Naive thymus-derived CD4-positive, alpha-beta T cell (primary cell): ENCODE measurements at regions not wholly inside any gene's neighbourhood (a gene's known extent, or its start where the extent isn't known, plus 50 kb on each side); places are given as distances from the start of the nearest gene placed in this dataset.

Experiments used
- ATAC-seq: fragments of 150-1000 bp; cut with Tn5 transposase; 2 replicates; pipeline ENCODE4 v1.10.0; 2021; ENCODE audit warnings: mild to moderate bottlenecking, moderate library complexity
- CTCF ChIA-PET: fragments of 350-600 bp; sonication (Branson Sonifier 250); formaldehyde crosslinking; loops from one replicate; lab custom pipeline; 2021; ENCODE audit warnings: antibody characterized with exemption; lab: Charles Lee
- POLR2A ChIA-PET: fragments of 350-600 bp; sonication (Branson Sonifier 250); formaldehyde crosslinking; loops from one replicate; lab custom pipeline; 2021; ENCODE audit warnings: antibody characterized with exemption, inconsistent platforms; lab: Charles Lee
- DNase-seq, 9 donors: peaks; one replicate each; pipeline versions ENCODE4 v3.0.0 to v3.0.0-alpha.2; 2020 to 2022; ENCODE audit warnings: mixed read lengths in 1 of 9
- H3K27ac ChIP-seq: one replicate; pipeline ENCODE4 v1.7.0; 2013; ENCODE audit warnings: mild to moderate bottlenecking, low read depth, low read length, moderate library complexity
- H3K27me3 ChIP-seq, 2 donors: one replicate each; pipeline ENCODE4 v1.7.0; 2013; ENCODE audit warnings: low read length in 2 of 2, mild to moderate bottlenecking in 2 of 2, moderate library complexity in 2 of 2; ENCODE audit not compliant: control insufficient read depth in 2 of 2, insufficient read depth in 2 of 2
- H3K36me3 ChIP-seq, 3 experiments: 1 replicate in 2 of 3; 2 replicates in 1 of 3; pipeline ENCODE4 v1.7.0; 2013; ENCODE audit warnings: low read length in 3 of 3, mild to moderate bottlenecking in 3 of 3, moderate library complexity in 1 of 3; ENCODE audit not compliant: insufficient read depth in 3 of 3, control insufficient read depth in 2 of 3
- H3K4me1 ChIP-seq, 2 donors: one replicate each; pipeline ENCODE4 v1.7.0; 2013; ENCODE audit warnings: low read length in 2 of 2, mild to moderate bottlenecking in 2 of 2, moderate library complexity in 1 of 2; ENCODE audit not compliant: control insufficient read depth in 2 of 2, insufficient read depth in 2 of 2
- H3K4me3 ChIP-seq: 2 replicates; pipeline ENCODE4 v1.7.0; 2013; ENCODE audit warnings: mild to moderate bottlenecking, low read length
- H3K9me3 ChIP-seq, 3 experiments: 1 replicate in 2 of 3; 2 replicates in 1 of 3; pipeline ENCODE4 v1.7.0; 2013; ENCODE audit warnings: low read length in 3 of 3; ENCODE audit not compliant: control insufficient read depth in 2 of 3
- H3K27ac Mint-ChIP-seq, 9 donors: one replicate each; pipeline ENCODE4 v1.8.0; 2020 to 2022; ENCODE audit warnings: mixed read lengths in 9 of 9, mild to moderate bottlenecking in 8 of 9, moderate library complexity in 5 of 9, inconsistent platforms in 2 of 9
- H3K27me3 Mint-ChIP-seq, 5 donors: one replicate each; pipeline ENCODE4 v1.8.0; 2021 to 2022; ENCODE audit warnings: mixed read lengths in 5 of 5, mild to moderate bottlenecking in 1 of 5
- H3K36me3 Mint-ChIP-seq, 5 donors: one replicate each; pipeline ENCODE4 v1.8.0; 2020 to 2022; ENCODE audit warnings: mixed read lengths in 5 of 5, mild to moderate bottlenecking in 3 of 5, inconsistent platforms in 1 of 5
- H3K4me1 Mint-ChIP-seq, 7 donors: one replicate each; pipeline ENCODE4 v1.8.0; 2020 to 2022; ENCODE audit warnings: mixed read lengths in 7 of 7, mild to moderate bottlenecking in 3 of 7, inconsistent platforms in 1 of 7
- H3K4me3 Mint-ChIP-seq, 10 donors: one replicate each; pipeline ENCODE4 v1.8.0; 2020 to 2022; ENCODE audit warnings: mild to moderate bottlenecking in 10 of 10, mixed read lengths in 10 of 10, moderate library complexity in 6 of 10, inconsistent platforms in 2 of 10
- H3K9me3 Mint-ChIP-seq, 11 donors: one replicate each; pipeline ENCODE4 v1.8.0; 2020 to 2022; ENCODE audit warnings: mixed read lengths in 11 of 11, mild to moderate bottlenecking in 4 of 11, inconsistent platforms in 1 of 11, moderate library complexity in 1 of 11
- intact Hi-C, 2 donors: fragments of 100-400 bp; cut with micrococcal nuclease; formaldehyde crosslinking; loops; one replicate each; pipeline ENCODE4 v1.15.1; 2023

DNA sequence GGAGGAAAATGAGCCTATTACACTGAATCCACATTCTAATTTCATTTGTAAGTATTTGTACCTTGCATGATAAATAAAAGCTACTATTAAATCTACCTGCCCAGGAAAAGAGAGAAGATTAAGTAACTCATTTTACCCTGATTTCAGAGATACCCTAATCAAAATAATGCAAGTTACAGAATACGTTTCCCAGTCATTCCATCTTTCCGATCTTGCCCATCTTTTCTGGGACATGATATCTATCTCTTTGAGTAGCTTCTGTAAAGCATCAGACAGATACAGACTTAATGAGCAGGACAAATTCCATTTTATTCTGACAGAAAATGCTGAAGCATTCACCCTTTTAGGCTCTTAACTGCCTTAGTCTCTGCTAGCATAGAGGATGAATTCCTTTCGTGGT, 56.6 kb downstream of the SPRY2 start:
- Mint-ChIP-seq H3K9me3 (peaks cover 0 to 23% (median 4%) of the 10 kb centered on the region in 11 donors), H3K4me1 (no peaks in the 10 kb centered on the region), H3K27ac (no peak overlapping the region), H3K36me3 (peaks cover 0 to 3% (median 0%) of the 10 kb centered on the region in 5 donors), H3K27me3 (peaks cover 0 to 8% (median 4%) of the 10 kb centered on the region in 5 donors), H3K4me3 (no peak overlapping the region)
- POLR2A ChIA-PET, result no interaction called here
- no peak for DNase-seq
- no peak overlapping the region for H3K4me3 ChIP-seq
- no peaks in the 10 kb centered on the region for H3K4me1 ChIP-seq
- CTCF ChIA-PET, result interaction anchor here (0.5 kb wide), 1 partner anchor 17 kb away, joined by 3 read pairs; no protein-coding TSS in a partner anchor
- intact Hi-C loops, result no loop called here
- no peak for ATAC-seq
- H3K27me3 ChIP-seq, result no peaks in the 10 kb centered on the region
- H3K36me3 ChIP-seq, result no peaks in the 10 kb centered on the region
- no peak overlapping the region for H3K27ac ChIP-seq
- H3K9me3 ChIP-seq, result no peaks in the 10 kb centered on the region

DNA sequence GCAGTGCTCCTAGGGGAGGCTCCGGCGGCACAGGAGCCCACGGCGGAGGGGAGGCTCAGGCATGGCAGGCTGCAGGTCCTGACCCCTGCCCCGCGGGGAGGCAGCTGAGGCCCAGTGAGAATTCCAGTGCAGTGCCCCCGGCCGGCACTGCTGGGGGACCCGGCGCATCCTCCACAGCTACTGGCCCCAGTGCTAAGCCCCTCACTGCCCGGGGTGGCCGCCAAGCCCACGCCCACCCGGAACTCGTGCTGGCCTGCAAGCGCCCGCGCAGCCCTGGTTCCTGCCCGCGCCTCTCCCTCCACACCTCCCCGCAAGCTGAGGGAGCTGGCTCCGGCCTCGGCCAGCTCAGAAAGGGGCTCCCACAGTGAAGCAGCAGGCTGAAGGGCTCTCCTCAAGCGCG, 62.2 kb downstream of the SPRY2 start:
- ATAC-seq (no peak), DNase-seq (no peak)
- ChIA-PET POLR2A (no interaction called here), CTCF (no interaction called here)
- Mint-ChIP-seq H3K27ac (no peak overlapping the region), H3K36me3 (peaks cover 0 to 3% (median 0%) of the 10 kb centered on the region in 5 donors), H3K4me1 (no peaks in the 10 kb centered on the region), H3K27me3 (peaks cover 0 to 3% (median 3%) of the 10 kb centered on the region in 5 donors), H3K4me3 (no peak overlapping the region), H3K9me3 (peaks cover 0 to 8% (median 2%) of the 10 kb centered on the region in 11 donors)
- Histone ChIP-seq H3K27me3 (no peaks in the 10 kb centered on the region), H3K4me1 (no peaks in the 10 kb centered on the region), H3K27ac (no peak overlapping the region), H3K36me3 (no peaks in the 10 kb centered on the region), H3K4me3 (no peak overlapping the region), H3K9me3 (no peaks in the 10 kb centered on the region)
- intact Hi-C loops, result no loop called here

DNA sequence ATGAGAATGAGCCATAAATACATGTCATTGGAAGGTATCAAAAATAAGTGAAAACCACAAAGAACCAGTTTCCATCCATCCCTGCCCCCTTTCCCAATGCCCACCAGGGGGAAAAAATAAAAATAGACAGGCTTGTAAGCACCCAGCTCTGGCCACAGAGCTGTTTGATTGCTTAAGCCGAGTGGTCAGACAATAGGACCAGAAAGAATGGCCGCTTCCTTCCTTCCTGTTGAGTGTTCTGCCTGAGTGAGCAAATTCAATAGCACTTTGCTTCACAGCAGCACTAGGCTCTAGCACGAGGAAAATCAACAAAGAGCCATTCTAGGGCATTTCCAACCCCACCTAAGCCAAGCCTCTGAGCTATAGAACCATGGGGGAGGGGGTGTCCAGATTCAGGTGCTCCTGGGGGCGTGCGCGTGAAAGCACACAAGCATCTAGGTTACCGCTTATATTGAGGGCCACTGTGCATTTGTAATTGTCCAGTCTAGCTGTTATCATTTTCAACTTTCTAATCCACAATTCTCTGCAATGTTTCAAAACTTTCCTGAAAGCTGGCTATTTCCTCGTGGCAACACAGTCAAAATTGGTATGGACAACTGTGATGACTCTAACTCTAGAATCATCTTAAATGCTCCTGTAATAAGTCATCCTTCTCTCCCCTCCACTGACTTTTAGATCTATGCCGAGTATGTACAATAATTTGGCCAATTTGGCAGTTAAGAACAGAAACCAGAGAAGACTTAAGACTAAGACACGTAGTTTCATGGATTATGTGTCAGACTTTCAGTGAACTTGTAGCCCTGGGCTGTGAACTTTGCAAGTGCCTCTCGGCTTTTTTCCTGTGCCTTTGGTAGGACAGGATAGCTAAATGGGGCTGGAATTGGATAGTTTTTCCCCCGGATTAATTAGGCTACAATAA, 64.3 kb downstream of the SPRY2 start:
- ATAC-seq (peak; percentile 47), DNase-seq (no peak)
- intact Hi-C loops, result no loop called here
- ChIA-PET POLR2A (interaction anchor here (0.5 kb wide), 1 partner anchor 23 kb away, joined by 3 read pairs; no protein-coding TSS in a partner anchor), CTCF (no interaction called here)
- Mint-ChIP-seq H3K4me3 (no peak overlapping the region), H3K27ac (no peak overlapping the region), H3K9me3 (peaks cover 0 to 3% (median 0%) of the 10 kb centered on the region in 11 donors), H3K36me3 (no peaks in the 10 kb centered on the region), H3K4me1 (no peaks in the 10 kb centered on the region), H3K27me3 (no peaks in the 10 kb centered on the region)
- H3K4me1 ChIP-seq, result no peaks in the 10 kb centered on the region
- no peaks in the 10 kb centered on the region for H3K27me3 ChIP-seq
- H3K36me3 ChIP-seq, result no peaks in the 10 kb centered on the region
- no peak overlapping the region for H3K27ac ChIP-seq
- H3K9me3 ChIP-seq, result no peaks in the 10 kb centered on the region
- no peak overlapping the region for H3K4me3 ChIP-seq

DNA sequence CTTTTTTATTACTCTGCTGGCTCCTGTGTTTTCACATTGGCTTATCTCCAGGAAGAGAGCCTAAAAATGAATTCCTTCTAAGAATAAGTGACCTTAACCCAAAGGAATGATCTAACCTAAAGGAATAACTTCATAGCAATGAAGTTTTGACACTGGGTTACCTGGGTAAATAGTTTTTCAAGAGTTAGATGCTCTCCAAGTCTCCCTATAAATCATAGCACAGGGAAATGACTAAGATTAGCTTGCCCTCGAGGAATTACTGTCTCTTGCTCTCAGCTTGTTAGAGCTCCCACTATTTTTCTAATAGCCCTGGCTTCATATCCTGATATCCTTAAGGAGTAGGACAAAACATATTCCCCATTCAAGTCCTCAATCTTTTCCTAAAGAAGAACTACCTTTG, 66.3 kb downstream of the SPRY2 start:
- H3K4me3 ChIP-seq, result no peak overlapping the region
- no peak overlapping the region for H3K27ac Mint-ChIP-seq
- ChIA-PET CTCF (no interaction called here), POLR2A (no interaction called here)
- H3K4me1 ChIP-seq, result no peaks in the 10 kb centered on the region
- DNase-seq, result no peak
- no peaks in the 10 kb centered on the region for H3K36me3 Mint-ChIP-seq
- ATAC-seq, result no peak
- intact Hi-C loops, result no loop called here
- no peaks in the 10 kb centered on the region for H3K9me3 ChIP-seq
- H3K36me3 ChIP-seq, result no peaks in the 10 kb centered on the region
- H3K9me3 Mint-ChIP-seq, result peaks cover 0 to 6% (median 0%) of the 10 kb centered on the region in 11 donors
- H3K4me3 Mint-ChIP-seq, result no peak overlapping the region
- H3K4me1 Mint-ChIP-seq, result no peaks in the 10 kb centered on the region
- H3K27me3 ChIP-seq, result no peaks in the 10 kb centered on the region
- H3K27me3 Mint-ChIP-seq, result no peaks in the 10 kb centered on the region
- H3K27ac ChIP-seq, result no peak overlapping the region

DNA sequence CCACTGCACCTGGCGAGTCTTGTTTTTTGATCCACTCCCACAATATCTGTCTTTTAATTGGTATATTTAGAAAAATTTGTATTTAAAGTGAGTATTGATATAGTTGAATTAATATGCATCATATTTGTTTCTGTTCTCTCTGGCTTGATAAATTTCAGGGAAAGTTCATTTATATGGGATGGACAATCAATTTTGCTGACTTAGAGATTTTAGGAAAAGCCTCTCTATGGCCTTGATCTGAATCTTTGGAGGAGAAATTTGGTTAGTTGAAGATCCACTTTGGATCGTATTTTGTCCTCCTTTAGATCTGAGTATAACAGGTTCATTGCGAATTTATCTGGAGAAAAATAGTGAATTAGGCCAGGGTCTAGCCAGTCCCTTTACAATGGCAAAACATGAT, 67.2 kb downstream of the SPRY2 start:
- H3K4me3 Mint-ChIP-seq, result no peak overlapping the region
- H3K27me3 Mint-ChIP-seq, result no peaks in the 10 kb centered on the region
- DNase-seq (no peak), ATAC-seq (no peak)
- no peak overlapping the region for H3K4me3 ChIP-seq
- no peaks in the 10 kb centered on the region for H3K36me3 ChIP-seq
- ChIA-PET CTCF (no interaction called here), POLR2A (no interaction called here)
- H3K9me3 ChIP-seq, result no peaks in the 10 kb centered on the region
- no peaks in the 10 kb centered on the region for H3K4me1 ChIP-seq
- no peak overlapping the region for H3K27ac ChIP-seq
- intact Hi-C loops, result no loop called here
- H3K9me3 Mint-ChIP-seq, result peaks cover 0 to 6% (median 0%) of the 10 kb centered on the region in 11 donors
- H3K27ac Mint-ChIP-seq, result no peak overlapping the region
- no peaks in the 10 kb centered on the region for H3K4me1 Mint-ChIP-seq
- H3K36me3 Mint-ChIP-seq, result no peaks in the 10 kb centered on the region
- no peaks in the 10 kb centered on the region for H3K27me3 ChIP-seq

DNA sequence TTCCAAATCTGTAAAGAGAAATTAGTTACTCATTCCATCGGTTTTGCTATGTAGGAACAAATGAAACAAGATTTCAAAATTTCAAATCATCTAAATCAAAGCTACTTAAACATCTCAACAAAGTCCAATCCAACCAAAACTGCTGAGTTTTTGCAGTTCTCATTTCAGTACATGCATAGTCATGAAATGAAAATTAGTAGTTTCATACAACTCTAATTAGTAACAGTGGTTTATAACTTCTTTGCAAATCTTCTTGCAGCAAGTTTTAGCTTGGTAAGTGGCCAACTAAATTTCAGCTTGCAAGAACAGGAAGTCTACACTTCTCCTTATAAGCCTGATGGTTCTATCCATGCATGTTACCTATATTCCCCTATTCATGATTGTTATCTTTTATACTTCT, 75.6 kb downstream of the SPRY2 start:
- H3K4me3 ChIP-seq, result no peak overlapping the region
- H3K4me1 Mint-ChIP-seq, result no peaks in the 10 kb centered on the region
- no peak overlapping the region for H3K27ac ChIP-seq
- H3K36me3 Mint-ChIP-seq, result no peaks in the 10 kb centered on the region
- H3K27me3 ChIP-seq, result no peaks in the 10 kb centered on the region
- H3K9me3 ChIP-seq, result no peaks in the 10 kb centered on the region
- H3K4me3 Mint-ChIP-seq, result no peak overlapping the region
- ChIA-PET CTCF (no interaction called here), POLR2A (interaction anchor here (0.6 kb wide), 1 partner anchor 17 kb away, joined by 6 read pairs; no protein-coding TSS in a partner anchor)
- H3K4me1 ChIP-seq, result no peaks in the 10 kb centered on the region
- no peaks in the 10 kb centered on the region for H3K36me3 ChIP-seq
- peaks cover 0 to 7% (median 5%) of the 10 kb centered on the region in 5 donors for H3K27me3 Mint-ChIP-seq
- no peak for DNase-seq
- no peak for ATAC-seq
- no peak overlapping the region for H3K27ac Mint-ChIP-seq
- H3K9me3 Mint-ChIP-seq, result peaks cover 1 to 17% (median 12%) of the 10 kb centered on the region in 11 donors
- intact Hi-C loops, result no loop called here
